Naive thymus-derived CD4-positive, alpha-beta T cell (primary cell): ENCODE measurements at regions not wholly inside any gene's neighbourhood (a gene's known extent, or its start where the extent isn't known, plus 50 kb on each side); places are given as distances from the start of the nearest gene placed in this dataset.

Source experiments
- ATAC-seq: fragments of 150-1000 bp; cut with Tn5 transposase; 2 replicates; pipeline ENCODE4 v1.10.0; 2021; ENCODE audit warnings: mild to moderate bottlenecking, moderate library complexity
- CTCF ChIA-PET: fragments of 350-600 bp; sonication (Branson Sonifier 250); formaldehyde crosslinking; loops from one replicate; lab custom pipeline; 2021; ENCODE audit warnings: antibody characterized with exemption; lab: Charles Lee
- POLR2A ChIA-PET: fragments of 350-600 bp; sonication (Branson Sonifier 250); formaldehyde crosslinking; loops from one replicate; lab custom pipeline; 2021; ENCODE audit warnings: antibody characterized with exemption, inconsistent platforms; lab: Charles Lee
- DNase-seq, 9 donors: peaks; one replicate each; pipeline versions ENCODE4 v3.0.0 to v3.0.0-alpha.2; 2020 to 2022; ENCODE audit warnings: mixed read lengths in 1 of 9
- H3K27ac ChIP-seq: one replicate; pipeline ENCODE4 v1.7.0; 2013; ENCODE audit warnings: mild to moderate bottlenecking, low read depth, low read length, moderate library complexity
- H3K27me3 ChIP-seq, 2 donors: one replicate each; pipeline ENCODE4 v1.7.0; 2013; ENCODE audit warnings: low read length in 2 of 2, mild to moderate bottlenecking in 2 of 2, moderate library complexity in 2 of 2; ENCODE audit not compliant: control insufficient read depth in 2 of 2, insufficient read depth in 2 of 2
- H3K36me3 ChIP-seq, 3 experiments: 1 replicate in 2 of 3; 2 replicates in 1 of 3; pipeline ENCODE4 v1.7.0; 2013; ENCODE audit warnings: low read length in 3 of 3, mild to moderate bottlenecking in 3 of 3, moderate library complexity in 1 of 3; ENCODE audit not compliant: insufficient read depth in 3 of 3, control insufficient read depth in 2 of 3
- H3K4me1 ChIP-seq, 2 donors: one replicate each; pipeline ENCODE4 v1.7.0; 2013; ENCODE audit warnings: low read length in 2 of 2, mild to moderate bottlenecking in 2 of 2, moderate library complexity in 1 of 2; ENCODE audit not compliant: control insufficient read depth in 2 of 2, insufficient read depth in 2 of 2
- H3K4me3 ChIP-seq: 2 replicates; pipeline ENCODE4 v1.7.0; 2013; ENCODE audit warnings: mild to moderate bottlenecking, low read length
- H3K9me3 ChIP-seq, 3 experiments: 1 replicate in 2 of 3; 2 replicates in 1 of 3; pipeline ENCODE4 v1.7.0; 2013; ENCODE audit warnings: low read length in 3 of 3; ENCODE audit not compliant: control insufficient read depth in 2 of 3
- H3K27ac Mint-ChIP-seq, 9 donors: one replicate each; pipeline ENCODE4 v1.8.0; 2020 to 2022; ENCODE audit warnings: mixed read lengths in 9 of 9, mild to moderate bottlenecking in 8 of 9, moderate library complexity in 5 of 9, inconsistent platforms in 2 of 9
- H3K27me3 Mint-ChIP-seq, 5 donors: one replicate each; pipeline ENCODE4 v1.8.0; 2021 to 2022; ENCODE audit warnings: mixed read lengths in 5 of 5, mild to moderate bottlenecking in 1 of 5
- H3K36me3 Mint-ChIP-seq, 5 donors: one replicate each; pipeline ENCODE4 v1.8.0; 2020 to 2022; ENCODE audit warnings: mixed read lengths in 5 of 5, mild to moderate bottlenecking in 3 of 5, inconsistent platforms in 1 of 5
- H3K4me1 Mint-ChIP-seq, 7 donors: one replicate each; pipeline ENCODE4 v1.8.0; 2020 to 2022; ENCODE audit warnings: mixed read lengths in 7 of 7, mild to moderate bottlenecking in 3 of 7, inconsistent platforms in 1 of 7
- H3K4me3 Mint-ChIP-seq, 10 donors: one replicate each; pipeline ENCODE4 v1.8.0; 2020 to 2022; ENCODE audit warnings: mild to moderate bottlenecking in 10 of 10, mixed read lengths in 10 of 10, moderate library complexity in 6 of 10, inconsistent platforms in 2 of 10
- H3K9me3 Mint-ChIP-seq, 11 donors: one replicate each; pipeline ENCODE4 v1.8.0; 2020 to 2022; ENCODE audit warnings: mixed read lengths in 11 of 11, mild to moderate bottlenecking in 4 of 11, inconsistent platforms in 1 of 11, moderate library complexity in 1 of 11
- intact Hi-C, 2 donors: fragments of 100-400 bp; cut with micrococcal nuclease; formaldehyde crosslinking; loops; one replicate each; pipeline ENCODE4 v1.15.1; 2023

GRCh38 chr20:19961293-19961692, 55.9 kb upstream of the NAA20 start:
- H3K9me3 Mint-ChIP-seq, result no peaks in the 10 kb centered on the region
- POLR2A ChIA-PET, result no interaction called here
- H3K4me3 Mint-ChIP-seq, result no peak overlapping the region
- CTCF ChIA-PET, result no interaction called here
- peaks cover 0 to 1% (median 0%) of the 10 kb centered on the region in 7 donors for H3K4me1 Mint-ChIP-seq
- no peaks in the 10 kb centered on the region for H3K27me3 Mint-ChIP-seq
- Histone ChIP-seq H3K27ac (no peak overlapping the region), H3K4me3 (no peak overlapping the region), H3K9me3 (no peaks in the 10 kb centered on the region), H3K27me3 (no peaks in the 10 kb centered on the region), H3K4me1 (no peaks in the 10 kb centered on the region), H3K36me3 (no peaks in the 10 kb centered on the region)
- DNase-seq (no peak), ATAC-seq (no peak)
- intact Hi-C loops, result no loop called here
- no peaks in the 10 kb centered on the region for H3K36me3 Mint-ChIP-seq
- H3K27ac Mint-ChIP-seq, result no peak overlapping the region

GRCh38 chr20:19962958-19963357, 54.2 kb upstream of the NAA20 start:
- no peaks in the 10 kb centered on the region for H3K9me3 Mint-ChIP-seq
- H3K27me3 Mint-ChIP-seq, result no peaks in the 10 kb centered on the region
- Histone ChIP-seq H3K9me3 (no peaks in the 10 kb centered on the region), H3K4me1 (peaks cover 0 to 2% of the 10 kb centered on the region in 2 donors), H3K4me3 (no peak overlapping the region), H3K27ac (no peak overlapping the region), H3K36me3 (no peaks in the 10 kb centered on the region), H3K27me3 (no peaks in the 10 kb centered on the region)
- H3K27ac Mint-ChIP-seq, result no peak overlapping the region
- no peaks in the 10 kb centered on the region for H3K36me3 Mint-ChIP-seq
- CTCF ChIA-PET, result no interaction called here
- DNase-seq (no peak), ATAC-seq (no peak)
- intact Hi-C loops, result no loop called here
- POLR2A ChIA-PET, result no interaction called here
- H3K4me3 Mint-ChIP-seq, result no peak overlapping the region
- peaks cover 0 to 4% (median 0%) of the 10 kb centered on the region in 7 donors for H3K4me1 Mint-ChIP-seq

- Mint-ChIP-seq H3K9me3 (peaks cover 0 to 3% (median 0%) of the 10 kb centered on the region in 11 donors), H3K4me3 (no peak overlapping the region), H3K27ac (no peak overlapping the region), H3K4me1 (peaks cover 4 to 20% (median 15%) of the 10 kb centered on the region in 7 donors), H3K36me3 (no peaks in the 10 kb centered on the region), H3K27me3 (no peaks in the 10 kb centered on the region)
- Histone ChIP-seq H3K4me3 (no peak overlapping the region), H3K36me3 (no peaks in the 10 kb centered on the region), H3K27me3 (no peaks in the 10 kb centered on the region), H3K9me3 (no peaks in the 10 kb centered on the region), H3K27ac (no peak overlapping the region), H3K4me1 (peaks cover 0 to 13% of the 10 kb centered on the region in 2 donors)
- intact Hi-C loops, result no loop called here
- ATAC-seq (no peak), DNase-seq (no peak)
- CTCF ChIA-PET, result interaction anchor here (0.7 kb wide), 1 partner anchor 274 kb away, joined by 3 read pairs; no protein-coding TSS in a partner anchor
- POLR2A ChIA-PET, result no interaction called here
These were observed 52.6 kb upstream of the NAA20 start for GRCh38 chr20:19964289-19965265.

GRCh38 chr20:19966840-19967239, 50.3 kb upstream of the NAA20 start:
- DNase-seq, result no peak
- Mint-ChIP-seq H3K27me3 (peaks cover 0 to 3% (median 0%) of the 10 kb centered on the region in 5 donors), H3K4me1 (peaks cover 4 to 21% (median 15%) of the 10 kb centered on the region in 7 donors), H3K4me3 (no peak overlapping the region), H3K27ac (no peak overlapping the region), H3K9me3 (peaks cover 0 to 3% (median 0%) of the 10 kb centered on the region in 11 donors), H3K36me3 (no peaks in the 10 kb centered on the region)
- CTCF ChIA-PET, result no interaction called here
- peaks cover 0 to 13% of the 10 kb centered on the region in 2 donors for H3K4me1 ChIP-seq
- no peaks in the 10 kb centered on the region for H3K27me3 ChIP-seq
- no peak for ATAC-seq
- H3K27ac ChIP-seq, result no peak overlapping the region
- POLR2A ChIA-PET, result no interaction called here
- intact Hi-C loops, result no loop called here
- no peaks in the 10 kb centered on the region for H3K36me3 ChIP-seq
- H3K9me3 ChIP-seq, result no peaks in the 10 kb centered on the region
- H3K4me3 ChIP-seq, result no peak overlapping the region
